ENCODE measurements at regions not wholly inside any gene's neighbourhood (a gene's known extent, or its start where the extent isn't known, plus 50 kb on each side); places are given as distances from the start of the nearest gene placed in this dataset.

DNA sequence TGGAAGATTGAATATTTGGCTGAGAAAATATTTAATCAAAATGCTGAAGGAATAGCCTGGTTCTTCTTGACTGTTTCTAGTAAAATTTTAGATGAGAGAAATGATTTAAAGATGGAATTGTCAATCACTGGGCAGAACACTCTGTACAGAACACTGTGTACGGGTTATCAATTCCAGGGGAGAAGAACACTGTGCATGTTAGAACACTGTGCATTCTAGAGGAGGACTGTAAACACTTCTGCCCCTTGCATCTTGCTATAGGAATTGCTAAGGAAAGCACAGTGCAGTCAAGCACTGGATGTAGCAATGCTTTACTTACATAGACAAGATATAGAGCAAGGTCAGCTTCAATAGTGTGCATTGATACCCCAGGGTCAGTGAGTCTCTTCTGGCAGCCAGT, 98.7 kb downstream of the RWDD3 start:
- TF ChIP-seq CTCF (IDR thresholded peaks at IDR 0.05) = no peak
- no peak for TF ChIP-seq EP300 (IDR thresholded peaks at IDR 0.05)
- no peak for TF ChIP-seq POLR2A (IDR thresholded peaks at IDR 0.05)
